Glutamatergic neuron (in vitro differentiated cells): ENCODE measurements at regions not wholly inside any gene's neighbourhood (a gene's known extent, or its start where the extent isn't known, plus 50 kb on each side); places are given as distances from the start of the nearest gene placed in this dataset.

Source experiments
- DNase-seq: peaks from one replicate; pipeline ENCODE4 v3.0.0; 2022
- H3K27ac Mint-ChIP-seq: one replicate; pipeline ENCODE4 v1.8.0; 2020; ENCODE audit warnings: mild to moderate bottlenecking, mixed read lengths, inconsistent platforms; ENCODE audit not compliant: unreplicated experiment
- H3K27me3 Mint-ChIP-seq: one replicate; pipeline ENCODE4 v1.8.0; 2020; ENCODE audit warnings: mild to moderate bottlenecking, moderate library complexity, mixed read lengths, inconsistent platforms; ENCODE audit not compliant: unreplicated experiment
- H3K36me3 Mint-ChIP-seq: one replicate; pipeline ENCODE4 v1.8.0; 2020; ENCODE audit warnings: mild to moderate bottlenecking, mixed read lengths, inconsistent platforms; ENCODE audit not compliant: unreplicated experiment
- H3K4me1 Mint-ChIP-seq: one replicate; pipeline ENCODE4 v1.8.0; 2020; ENCODE audit warnings: mild to moderate bottlenecking, low read depth, mixed read lengths, inconsistent platforms; ENCODE audit not compliant: unreplicated experiment
- H3K4me3 Mint-ChIP-seq: one replicate; pipeline ENCODE4 v1.8.0; 2020; ENCODE audit warnings: mild to moderate bottlenecking, mixed read lengths, inconsistent platforms; ENCODE audit not compliant: unreplicated experiment
- H3K9me3 Mint-ChIP-seq: one replicate; pipeline ENCODE4 v1.8.0; 2020; ENCODE audit warnings: mild to moderate bottlenecking, moderate library complexity, mixed read lengths, inconsistent platforms; ENCODE audit not compliant: unreplicated experiment
- TF ChIP-seq, protein P1 (sequence below): fragments of 200-600 bp; sonication (generic); IDR thresholded peaks from one replicate; pipeline ENCODE4 v1.5.0; 2021; ENCODE audit not compliant: partially characterized antibody, unreplicated experiment

DNA sequence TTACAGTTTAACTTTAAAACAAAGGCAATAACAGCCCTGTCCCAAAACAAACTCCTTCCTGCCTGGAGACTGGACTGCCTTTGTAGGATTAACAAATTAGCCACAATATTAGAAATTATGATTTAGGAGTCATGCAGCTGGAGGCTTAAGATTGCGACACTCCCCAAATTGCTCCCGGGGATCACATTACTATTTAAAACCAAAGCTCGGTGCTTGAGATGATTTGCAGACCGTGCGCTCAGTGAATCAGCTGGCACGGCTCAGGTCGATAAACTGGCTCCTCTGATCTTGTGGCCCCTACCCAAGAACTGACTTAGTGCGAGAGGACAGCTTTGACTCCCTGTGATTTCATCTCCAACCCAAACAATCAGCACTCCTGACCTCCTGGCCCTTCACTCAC lies 829.3 kb downstream of the NLGN4X start:
- H3K27me3 Mint-ChIP-seq, result no peaks in the 10 kb centered on the region
- H3K4me3 Mint-ChIP-seq, result no peak overlapping the region
- no peaks in the 10 kb centered on the region for H3K4me1 Mint-ChIP-seq
- no peaks in the 10 kb centered on the region for H3K9me3 Mint-ChIP-seq
- TF ChIP-seq, protein P1, sequence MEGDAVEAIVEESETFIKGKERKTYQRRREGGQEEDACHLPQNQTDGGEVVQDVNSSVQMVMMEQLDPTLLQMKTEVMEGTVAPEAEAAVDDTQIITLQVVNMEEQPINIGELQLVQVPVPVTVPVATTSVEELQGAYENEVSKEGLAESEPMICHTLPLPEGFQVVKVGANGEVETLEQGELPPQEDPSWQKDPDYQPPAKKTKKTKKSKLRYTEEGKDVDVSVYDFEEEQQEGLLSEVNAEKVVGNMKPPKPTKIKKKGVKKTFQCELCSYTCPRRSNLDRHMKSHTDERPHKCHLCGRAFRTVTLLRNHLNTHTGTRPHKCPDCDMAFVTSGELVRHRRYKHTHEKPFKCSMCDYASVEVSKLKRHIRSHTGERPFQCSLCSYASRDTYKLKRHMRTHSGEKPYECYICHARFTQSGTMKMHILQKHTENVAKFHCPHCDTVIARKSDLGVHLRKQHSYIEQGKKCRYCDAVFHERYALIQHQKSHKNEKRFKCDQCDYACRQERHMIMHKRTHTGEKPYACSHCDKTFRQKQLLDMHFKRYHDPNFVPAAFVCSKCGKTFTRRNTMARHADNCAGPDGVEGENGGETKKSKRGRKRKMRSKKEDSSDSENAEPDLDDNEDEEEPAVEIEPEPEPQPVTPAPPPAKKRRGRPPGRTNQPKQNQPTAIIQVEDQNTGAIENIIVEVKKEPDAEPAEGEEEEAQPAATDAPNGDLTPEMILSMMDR, result no peak
- H3K27ac Mint-ChIP-seq, result no peak overlapping the region
- no peak for DNase-seq
- no peaks in the 10 kb centered on the region for H3K36me3 Mint-ChIP-seq

- no peak for DNase-seq
- TF ChIP-seq, protein P1, result no peak
- Mint-ChIP-seq H3K4me3 (no peak overlapping the region), H3K27me3 (no peaks in the 10 kb centered on the region), H3K27ac (no peak overlapping the region), H3K9me3 (no peaks in the 10 kb centered on the region), H3K4me1 (no peaks in the 10 kb centered on the region), H3K36me3 (no peaks in the 10 kb centered on the region)
Measured at GRCh38 chrX:5397409-5397808, 831.3 kb downstream of the NLGN4X start.

DNA sequence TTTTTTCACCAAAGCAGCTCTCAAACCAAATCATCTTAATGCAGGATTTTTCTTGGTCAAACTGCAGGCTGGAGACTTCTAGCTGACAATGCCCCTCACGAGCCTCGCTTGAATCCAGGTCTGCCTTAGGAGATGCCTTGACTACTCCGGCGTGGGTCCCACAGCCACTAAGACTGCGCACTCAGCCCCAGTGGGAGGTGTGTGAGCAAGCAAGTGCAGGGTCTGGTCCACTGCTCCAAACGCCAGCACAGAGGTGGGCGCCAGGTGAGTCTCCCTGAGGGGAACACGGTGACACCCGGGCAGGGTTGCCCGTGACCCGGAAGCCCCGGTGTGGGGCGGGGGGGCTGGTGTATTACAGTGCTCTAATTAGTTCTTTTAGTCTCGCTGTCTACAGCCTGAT lies 838.3 kb downstream of the NLGN4X start:
- H3K36me3 Mint-ChIP-seq, result no peaks in the 10 kb centered on the region
- TF ChIP-seq, protein P1, result no peak
- H3K4me1 Mint-ChIP-seq, result no peaks in the 10 kb centered on the region
- H3K4me3 Mint-ChIP-seq, result no peak overlapping the region
- no peak for DNase-seq
- no peak overlapping the region for H3K27ac Mint-ChIP-seq
- peaks cover 2% of the 10 kb centered on the region for H3K27me3 Mint-ChIP-seq
- no peaks in the 10 kb centered on the region for H3K9me3 Mint-ChIP-seq

DNA sequence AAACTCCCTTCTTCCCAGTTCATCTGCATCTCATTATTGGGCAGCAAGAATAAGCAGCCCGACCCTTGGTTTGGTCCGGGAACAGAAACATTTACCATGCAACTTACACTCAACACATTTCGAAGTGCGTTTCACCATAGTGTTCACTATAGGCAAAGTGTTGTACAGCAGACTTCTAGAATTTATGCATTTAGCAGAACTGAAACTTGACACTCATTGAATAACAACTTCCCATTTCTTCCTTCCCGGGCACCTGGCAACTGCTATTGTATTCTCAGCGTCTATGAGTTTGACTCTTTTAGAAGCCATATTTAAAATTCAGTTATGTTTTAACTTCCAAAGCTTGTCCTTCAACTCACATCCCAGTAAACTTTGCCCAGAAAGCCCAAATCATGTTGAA lies 840.6 kb downstream of the NLGN4X start:
- no peaks in the 10 kb centered on the region for H3K4me1 Mint-ChIP-seq
- no peaks in the 10 kb centered on the region for H3K9me3 Mint-ChIP-seq
- TF ChIP-seq, protein P1, result no peak

DNA sequence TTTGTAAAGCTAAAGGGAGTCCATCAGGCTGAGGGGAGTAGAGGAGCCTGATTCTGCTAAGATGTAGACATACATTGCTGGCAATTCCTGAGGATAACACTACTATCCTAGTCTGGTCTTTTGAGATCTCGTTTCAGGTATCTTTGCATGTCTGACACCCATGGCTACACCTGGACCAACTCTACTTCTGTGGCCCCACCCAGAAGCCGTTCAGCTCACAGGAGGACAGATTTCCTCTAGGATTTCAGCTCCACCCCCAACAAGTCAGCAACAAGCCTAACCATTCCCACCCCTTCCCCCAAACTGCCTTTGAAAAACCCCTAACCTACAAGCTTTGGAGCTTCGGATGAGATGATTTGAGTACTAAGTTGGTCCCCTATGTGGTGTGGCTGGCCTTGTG lies 848.2 kb downstream of the NLGN4X start:
- TF ChIP-seq, protein P1, result no peak
- no peaks in the 10 kb centered on the region for H3K4me1 Mint-ChIP-seq
- H3K27me3 Mint-ChIP-seq, result no peaks in the 10 kb centered on the region
- H3K36me3 Mint-ChIP-seq, result no peaks in the 10 kb centered on the region
- H3K27ac Mint-ChIP-seq, result no peak overlapping the region
- H3K9me3 Mint-ChIP-seq, result no peaks in the 10 kb centered on the region
- no peak for DNase-seq
- H3K4me3 Mint-ChIP-seq, result no peak overlapping the region

More for the DNA sequence above, 840.6 kb downstream of the NLGN4X start:
- no peaks in the 10 kb centered on the region for H3K36me3 Mint-ChIP-seq
- H3K4me3 Mint-ChIP-seq, result no peak overlapping the region
- H3K27ac Mint-ChIP-seq, result no peak overlapping the region
- peaks cover 2% of the 10 kb centered on the region for H3K27me3 Mint-ChIP-seq
- no peak for DNase-seq
